ENCODE measurements at regions not wholly inside any gene's neighbourhood (a gene's known extent, or its start where the extent isn't known, plus 50 kb on each side); places are given as distances from the start of the nearest gene placed in this dataset.
A peak's percentile ranks its signal among the peaks of the same experiment; 100 is the strongest.

DNA sequence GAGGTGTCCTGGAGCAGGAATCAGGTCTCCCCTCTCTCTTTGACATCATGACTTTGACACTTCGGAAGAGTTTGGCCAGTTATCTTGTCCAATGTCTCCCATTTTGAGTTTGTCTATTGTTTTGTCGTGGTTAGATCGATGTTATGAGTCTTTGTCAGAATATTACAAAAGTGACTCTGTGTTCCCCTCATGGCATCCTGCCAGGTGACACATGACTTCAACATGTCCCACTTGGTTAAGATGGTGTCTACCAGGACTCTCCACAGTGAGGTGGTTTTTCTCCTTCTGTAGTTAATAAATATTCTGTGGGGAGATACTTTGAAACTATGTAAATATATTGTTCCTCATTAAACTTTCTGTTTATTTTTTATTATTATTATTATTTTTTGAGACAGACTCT is 76.6 kb upstream of the BZW1 start:
- no peak overlapping the region for H3K4me3 ChIP-seq (ENCODE audit: low read length)
- no peak overlapping the region for H3K23ac ChIP-seq (ENCODE audit: low read length)
- no peaks in the 10 kb centered on the region for H3K36me3 ChIP-seq (ENCODE audit: control insufficient read depth, insufficient read depth, low read length)
- no peak overlapping the region for H3K18ac ChIP-seq (ENCODE audit: low read length)
- no peaks in the 10 kb centered on the region for H3K27me3 ChIP-seq (ENCODE audit: insufficient read depth, low read length, poor library complexity)
- no peak overlapping the region for H3K9ac ChIP-seq (ENCODE audit: low read length)
- peaks cover 9% of the 10 kb centered on the region for H3K4me1 ChIP-seq (ENCODE audit: control insufficient read depth, low read depth, low read length)
- no peak overlapping the region for H2AK5ac ChIP-seq (ENCODE audit: low read length)
- no peak for DNase-seq
- no peak overlapping the region for H4K5ac ChIP-seq (ENCODE audit: low read length)
- H3K27ac ChIP-seq (ENCODE audit: low read depth, low read length), result no peak overlapping the region
- WGBS (ENCODE audit: extremely low coverage, insufficient coverage, low lambda C conversion rate), result no CpG with 5 or more reads among the region's 3 CpGs
- no peak overlapping the region for H4K8ac ChIP-seq (ENCODE audit: low read depth, low read length)
- H3K79me2 ChIP-seq (ENCODE audit: control insufficient read depth, insufficient read depth, low read length), result no peaks in the 10 kb centered on the region
- no peak overlapping the region for H3K56ac ChIP-seq (ENCODE audit: low read length)
- H3K79me1 ChIP-seq (ENCODE audit: low read length), result no peaks in the 10 kb centered on the region
- no peak overlapping the region for H2BK15ac ChIP-seq (replicated peaks; ENCODE audit: low read depth)
- no peak overlapping the region for H2BK5ac ChIP-seq (ENCODE audit: low read length)
- H3K4ac ChIP-seq (ENCODE audit: low read depth, low read length), result no peak overlapping the region
- H3K4me2 ChIP-seq (ENCODE audit: low read length), result no peak overlapping the region
- no peak overlapping the region for H2BK120ac ChIP-seq (ENCODE audit: low read depth, low read length)

DNA sequence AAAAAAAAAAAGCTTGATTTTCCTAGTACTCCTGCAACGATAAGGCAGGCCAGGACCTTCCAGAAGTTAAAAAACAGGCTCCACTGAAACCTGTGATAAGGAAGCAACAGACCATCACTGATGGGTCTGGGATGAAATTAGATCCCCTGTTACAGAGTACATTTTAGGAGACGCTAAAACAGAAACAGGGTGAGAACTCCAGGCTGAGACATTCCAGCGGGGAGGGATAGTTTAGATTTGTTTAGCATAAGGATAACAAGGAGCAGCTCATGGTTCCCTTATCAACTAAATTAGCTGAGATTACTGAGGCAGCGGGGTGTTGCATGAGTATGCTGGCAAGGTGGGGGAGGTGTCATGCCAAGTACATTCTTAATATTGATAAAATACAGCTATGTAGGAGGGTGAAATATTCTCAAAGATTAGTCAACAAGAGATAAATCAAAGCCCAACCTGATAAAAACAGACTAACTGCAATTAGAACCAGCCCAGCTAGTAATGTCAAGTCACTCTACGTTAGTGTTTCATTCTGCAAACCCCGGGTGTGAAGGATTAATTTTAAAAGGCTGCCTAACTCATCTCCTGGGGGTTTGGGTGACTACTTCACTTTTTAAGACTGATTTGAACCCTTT is 75.0 kb upstream of the BZW1 start:
- Histone ChIP-seq H3K79me1 (ENCODE audit: low read length) (no peaks in the 10 kb centered on the region), H4K8ac (ENCODE audit: low read depth, low read length) (no peak overlapping the region), H3K9ac (ENCODE audit: low read length) (no peak overlapping the region), H3K79me2 (ENCODE audit: control insufficient read depth, insufficient read depth, low read length) (no peaks in the 10 kb centered on the region), H3K4me3 (ENCODE audit: low read length) (no peak overlapping the region), H3K4me1 (ENCODE audit: control insufficient read depth, low read depth, low read length) (peaks cover 9% of the 10 kb centered on the region), H3K27me3 (ENCODE audit: insufficient read depth, low read length, poor library complexity) (no peaks in the 10 kb centered on the region), H3K56ac (ENCODE audit: low read length) (no peak overlapping the region), H2AK5ac (ENCODE audit: low read length) (no peak overlapping the region), H3K4me2 (ENCODE audit: low read length) (no peak overlapping the region), H3K36me3 (ENCODE audit: control insufficient read depth, insufficient read depth, low read length) (no peaks in the 10 kb centered on the region), H3K23ac (ENCODE audit: low read length) (no peak overlapping the region), H2BK15ac (replicated peaks; ENCODE audit: low read depth) (no peak overlapping the region), H2BK5ac (ENCODE audit: low read length) (no peak overlapping the region), H4K5ac (ENCODE audit: low read length) (no peak overlapping the region), H2BK120ac (ENCODE audit: low read depth, low read length) (no peak overlapping the region), H3K18ac (ENCODE audit: low read length) (no peak overlapping the region), H3K27ac (ENCODE audit: low read depth, low read length) (peak overlapping the region; percentile 34), H3K4ac (ENCODE audit: low read depth, low read length) (no peak overlapping the region)
- no CpG with 5 or more reads among the region's 6 CpGs for WGBS (ENCODE audit: extremely low coverage, insufficient coverage, low lambda C conversion rate)
- peak; percentile 97 for DNase-seq

DNA sequence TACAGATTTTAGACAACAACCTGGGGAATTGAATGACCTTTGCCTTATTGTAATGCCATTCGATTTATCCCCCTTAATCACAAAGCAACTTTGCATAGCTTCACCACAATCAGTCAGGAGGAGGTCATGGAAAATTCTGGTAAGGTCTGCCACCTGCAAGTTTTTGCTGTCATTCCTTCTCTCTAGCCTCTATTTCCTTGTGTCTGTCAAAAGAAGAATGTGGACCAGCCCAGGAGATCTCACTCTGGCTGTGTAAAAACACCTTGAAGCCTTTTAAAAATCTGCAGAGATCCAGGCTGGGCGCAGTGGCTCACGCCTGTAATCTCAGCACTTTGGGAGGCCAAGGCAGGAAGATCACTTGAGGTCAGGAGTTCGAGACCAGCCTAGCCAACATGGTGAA is 74.1 kb upstream of the BZW1 start:
- Histone ChIP-seq H2AK5ac (ENCODE audit: low read length) (no peak overlapping the region), H3K4me2 (ENCODE audit: low read length) (no peak overlapping the region), H3K9ac (ENCODE audit: low read length) (no peak overlapping the region), H3K23ac (ENCODE audit: low read length) (no peak overlapping the region), H2BK5ac (ENCODE audit: low read length) (no peak overlapping the region), H3K36me3 (ENCODE audit: control insufficient read depth, insufficient read depth, low read length) (no peaks in the 10 kb centered on the region), H2BK120ac (ENCODE audit: low read depth, low read length) (no peak overlapping the region), H3K27ac (ENCODE audit: low read depth, low read length) (no peak overlapping the region), H3K18ac (ENCODE audit: low read length) (no peak overlapping the region), H2BK15ac (replicated peaks; ENCODE audit: low read depth) (no peak overlapping the region), H3K4ac (ENCODE audit: low read depth, low read length) (no peak overlapping the region), H4K5ac (ENCODE audit: low read length) (no peak overlapping the region), H3K56ac (ENCODE audit: low read length) (no peak overlapping the region), H4K8ac (ENCODE audit: low read depth, low read length) (no peak overlapping the region), H3K4me3 (ENCODE audit: low read length) (no peak overlapping the region), H3K79me1 (ENCODE audit: low read length) (no peaks in the 10 kb centered on the region), H3K4me1 (ENCODE audit: control insufficient read depth, low read depth, low read length) (peaks cover 9% of the 10 kb centered on the region), H3K27me3 (ENCODE audit: insufficient read depth, low read length, poor library complexity) (no peaks in the 10 kb centered on the region), H3K79me2 (ENCODE audit: control insufficient read depth, insufficient read depth, low read length) (no peaks in the 10 kb centered on the region)
- peak; percentile 83 for DNase-seq
- WGBS (ENCODE audit: extremely low coverage, insufficient coverage, low lambda C conversion rate), result no CpG with 5 or more reads among the region's 4 CpGs

DNA sequence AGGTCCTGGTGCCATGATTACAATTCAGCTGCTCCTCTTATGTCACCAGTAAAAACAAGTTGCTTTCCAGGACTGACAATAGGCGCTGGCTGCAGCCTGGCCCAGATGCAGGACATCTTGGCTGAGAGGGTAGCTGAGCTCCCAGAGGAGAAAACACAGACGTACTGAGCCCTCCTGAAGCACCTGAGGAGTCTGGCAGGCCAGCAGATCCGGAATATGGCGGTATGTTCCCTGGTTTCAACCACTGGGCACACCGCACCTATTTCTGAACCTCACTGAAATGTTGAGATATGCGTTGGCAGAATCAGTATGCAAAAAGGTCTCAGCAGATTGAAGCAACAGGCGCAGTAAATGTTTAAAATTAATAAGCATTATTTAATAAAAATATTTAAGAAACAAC is 73.1 kb upstream of the BZW1 start:
- Histone ChIP-seq H2BK5ac (ENCODE audit: low read length) (no peak overlapping the region), H3K56ac (ENCODE audit: low read length) (no peak overlapping the region), H3K18ac (ENCODE audit: low read length) (no peak overlapping the region), H3K27ac (ENCODE audit: low read depth, low read length) (no peak overlapping the region), H3K79me1 (ENCODE audit: low read length) (no peaks in the 10 kb centered on the region), H3K4me1 (ENCODE audit: control insufficient read depth, low read depth, low read length) (peaks cover 9% of the 10 kb centered on the region), H2BK120ac (ENCODE audit: low read depth, low read length) (no peak overlapping the region), H3K9ac (ENCODE audit: low read length) (no peak overlapping the region), H3K27me3 (ENCODE audit: insufficient read depth, low read length, poor library complexity) (no peaks in the 10 kb centered on the region), H3K79me2 (ENCODE audit: control insufficient read depth, insufficient read depth, low read length) (no peaks in the 10 kb centered on the region), H3K23ac (ENCODE audit: low read length) (no peak overlapping the region), H4K8ac (ENCODE audit: low read depth, low read length) (no peak overlapping the region), H2BK15ac (replicated peaks; ENCODE audit: low read depth) (no peak overlapping the region), H3K4ac (ENCODE audit: low read depth, low read length) (no peak overlapping the region), H3K4me2 (ENCODE audit: low read length) (no peak overlapping the region), H3K36me3 (ENCODE audit: control insufficient read depth, insufficient read depth, low read length) (no peaks in the 10 kb centered on the region), H2AK5ac (ENCODE audit: low read length) (no peak overlapping the region), H3K4me3 (ENCODE audit: low read length) (no peak overlapping the region), H4K5ac (ENCODE audit: low read length) (no peak overlapping the region)
- whole genome bisulfite sequencing (ENCODE audit: extremely low coverage, insufficient coverage, low lambda C conversion rate), result no CpG with 5 or more reads among the region's 7 CpGs
- DNase-seq, result no peak

DNA sequence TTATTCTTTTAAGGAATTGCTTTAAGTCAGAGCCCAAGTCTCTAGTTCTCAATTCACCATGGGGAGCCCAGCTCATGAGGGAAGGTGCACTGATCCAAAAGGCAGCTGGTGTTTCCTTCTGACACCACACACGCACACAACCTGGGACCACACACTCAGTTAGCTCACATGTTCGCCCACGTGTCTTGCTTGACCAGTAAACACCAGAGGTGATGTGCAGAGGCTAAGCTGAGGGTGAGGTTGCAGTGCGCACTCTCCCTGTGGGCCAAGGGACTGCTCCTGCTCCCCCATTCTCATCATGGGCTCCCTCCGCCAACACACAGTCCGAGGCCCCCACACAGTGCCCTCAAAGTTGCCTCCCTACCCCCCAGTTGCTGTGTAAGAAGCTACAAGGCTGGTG is 70.8 kb upstream of the BZW1 start:
- DNase-seq, result no peak
- Histone ChIP-seq H3K4me1 (ENCODE audit: control insufficient read depth, low read depth, low read length) (peaks cover 9% of the 10 kb centered on the region), H2AK5ac (ENCODE audit: low read length) (no peak overlapping the region), H2BK5ac (ENCODE audit: low read length) (no peak overlapping the region), H4K8ac (ENCODE audit: low read depth, low read length) (no peak overlapping the region), H2BK120ac (ENCODE audit: low read depth, low read length) (no peak overlapping the region), H3K9ac (ENCODE audit: low read length) (no peak overlapping the region), H3K79me1 (ENCODE audit: low read length) (no peaks in the 10 kb centered on the region), H2BK15ac (replicated peaks; ENCODE audit: low read depth) (no peak overlapping the region), H3K23ac (ENCODE audit: low read length) (no peak overlapping the region), H3K4me2 (ENCODE audit: low read length) (no peak overlapping the region), H3K27ac (ENCODE audit: low read depth, low read length) (no peak overlapping the region), H3K18ac (ENCODE audit: low read length) (no peak overlapping the region), H3K4ac (ENCODE audit: low read depth, low read length) (no peak overlapping the region), H3K36me3 (ENCODE audit: control insufficient read depth, insufficient read depth, low read length) (no peaks in the 10 kb centered on the region), H3K4me3 (ENCODE audit: low read length) (no peak overlapping the region), H3K27me3 (ENCODE audit: insufficient read depth, low read length, poor library complexity) (no peaks in the 10 kb centered on the region), H4K5ac (ENCODE audit: low read length) (no peak overlapping the region), H3K79me2 (ENCODE audit: control insufficient read depth, insufficient read depth, low read length) (no peaks in the 10 kb centered on the region), H3K56ac (ENCODE audit: low read length) (no peak overlapping the region)
- WGBS (ENCODE audit: extremely low coverage, insufficient coverage, low lambda C conversion rate), result no CpG with 5 or more reads among the region's 6 CpGs
